ENCODE measurements at regions not wholly inside any gene's neighbourhood (a gene's known extent, or its start where the extent isn't known, plus 50 kb on each side); places are given as distances from the start of the nearest gene placed in this dataset.
"Not testable (repeated sequence)": the region's sequence is repeated elsewhere in the genome, so short reads cannot be mapped to it uniquely, and the experiment has no call there.

- H3K4me3 ChIP-seq (ENCODE audit: low read depth, low read length): no peak overlapping the region
- DNase-seq (ENCODE audit: low read depth): no peak
- no peak for TF ChIP-seq CTCF (IDR thresholded peaks at IDR 0.05; ENCODE audit: insufficient read depth, low read depth, low read length, missing control alignments)
Observed at GRCh38 chr4:189806506-189806905, 134.2 kb upstream of the FRG1 start.

GRCh38 chr4:189807031-189807430 lies 133.6 kb upstream of the FRG1 start:
- DNase-seq (ENCODE audit: low read depth): no peak
- no peak for TF ChIP-seq CTCF (IDR thresholded peaks at IDR 0.05; ENCODE audit: insufficient read depth, low read depth, low read length, missing control alignments)
- no peak overlapping the region for H3K4me3 ChIP-seq (ENCODE audit: low read depth, low read length)

GRCh38 chr4:189809241-189809735 lies 131.4 kb upstream of the FRG1 start:
- no peak for TF ChIP-seq CTCF (IDR thresholded peaks at IDR 0.05; ENCODE audit: insufficient read depth, low read depth, low read length, missing control alignments)
- no peak overlapping the region for H3K4me3 ChIP-seq (ENCODE audit: low read depth, low read length)
- DNase-seq (ENCODE audit: low read depth): no peak

GRCh38 chr4:189809839-189810238 lies 130.8 kb upstream of the FRG1 start:
- H3K4me3 ChIP-seq (ENCODE audit: low read depth, low read length): no peak overlapping the region
- TF ChIP-seq CTCF (IDR thresholded peaks at IDR 0.05; ENCODE audit: insufficient read depth, low read depth, low read length, missing control alignments): no peak
- DNase-seq (ENCODE audit: low read depth): no peak

- DNase-seq (ENCODE audit: low read depth); H3K4me3 ChIP-seq (ENCODE audit: low read depth, low read length): not testable (repeated sequence)
Observed at GRCh38 chr4:189810318-189811181, 130.1 kb upstream of the FRG1 start.

GRCh38 chr4:189815404-189816192 lies 125.1 kb upstream of the FRG1 start:
- H3K4me3 ChIP-seq (ENCODE audit: low read depth, low read length): no peak overlapping the region
- no peak for DNase-seq (ENCODE audit: low read depth)
- no peak for TF ChIP-seq CTCF (IDR thresholded peaks at IDR 0.05; ENCODE audit: insufficient read depth, low read depth, low read length, missing control alignments)

- no peak for TF ChIP-seq CTCF (IDR thresholded peaks at IDR 0.05; ENCODE audit: insufficient read depth, low read depth, low read length, missing control alignments)
- DNase-seq (ENCODE audit: low read depth): no peak
- H3K4me3 ChIP-seq (ENCODE audit: low read depth, low read length): no peak overlapping the region
Observed at GRCh38 chr4:189822326-189822725, 118.3 kb upstream of the FRG1 start.
